ENCODE measurements at regions not wholly inside any gene's neighbourhood (a gene's known extent, or its start where the extent isn't known, plus 50 kb on each side); places are given as distances from the start of the nearest gene placed in this dataset.

GRCh38 chr4:181475359-181475758 lies 767.8 kb upstream of the TENM3 start:
- Histone ChIP-seq H3K9me3 (ENCODE audit: control insufficient read depth in 2 of 2, low read length in 2 of 2) (no peaks in the 10 kb centered on the region), H3K36me3 (ENCODE audit: control insufficient read depth, insufficient read depth, low read length) (no peaks in the 10 kb centered on the region), H3K27me3 (ENCODE audit: control insufficient read depth, insufficient read depth, low read length) (no peaks in the 10 kb centered on the region), H3K4me1 (ENCODE audit: control insufficient read depth, insufficient read depth, low read length, poor library complexity, severe bottlenecking) (no peaks in the 10 kb centered on the region), H3K4me3 (ENCODE audit: low read depth, low read length) (no peak overlapping the region), H3K27ac (ENCODE audit: insufficient read depth, low read length, poor library complexity, severe bottlenecking) (no peak overlapping the region)
- Mint-ChIP-seq H3K27me3 (no peaks in the 10 kb centered on the region), H3K36me3 (no peaks in the 10 kb centered on the region), H3K27ac (no peak overlapping the region), H3K9me3 (peaks cover 0 to 10% (median 2%) of the 10 kb centered on the region in 7 donors), H3K4me1 (no peaks in the 10 kb centered on the region), H3K4me3 (no peak overlapping the region)
- DNase-seq (no peak), ATAC-seq (ENCODE audit: low read depth in 2 of 2) (no peak)

GRCh38 chr4:181475781-181476507 lies 767.3 kb upstream of the TENM3 start:
- Mint-ChIP-seq H3K4me1 (no peaks in the 10 kb centered on the region), H3K9me3 (peaks cover 0 to 10% (median 2%) of the 10 kb centered on the region in 7 donors), H3K36me3 (no peaks in the 10 kb centered on the region), H3K27ac (no peak overlapping the region), H3K27me3 (no peaks in the 10 kb centered on the region), H3K4me3 (no peak overlapping the region)
- DNase-seq (no peak), ATAC-seq (ENCODE audit: low read depth in 2 of 2) (no peak)
- Histone ChIP-seq H3K4me3 (ENCODE audit: low read depth, low read length) (no peak overlapping the region), H3K9me3 (ENCODE audit: control insufficient read depth in 2 of 2, low read length in 2 of 2) (no peaks in the 10 kb centered on the region), H3K4me1 (ENCODE audit: control insufficient read depth, insufficient read depth, low read length, poor library complexity, severe bottlenecking) (no peaks in the 10 kb centered on the region), H3K27me3 (ENCODE audit: control insufficient read depth, insufficient read depth, low read length) (no peaks in the 10 kb centered on the region), H3K27ac (ENCODE audit: insufficient read depth, low read length, poor library complexity, severe bottlenecking) (no peak overlapping the region), H3K36me3 (ENCODE audit: control insufficient read depth, insufficient read depth, low read length) (no peaks in the 10 kb centered on the region)

GRCh38 chr4:181476508-181476890 lies 766.7 kb upstream of the TENM3 start:
- no peak overlapping the region for H3K27ac ChIP-seq (ENCODE audit: insufficient read depth, low read length, poor library complexity, severe bottlenecking)
- Mint-ChIP-seq H3K36me3 (no peaks in the 10 kb centered on the region), H3K4me1 (no peaks in the 10 kb centered on the region), H3K27me3 (no peaks in the 10 kb centered on the region), H3K4me3 (no peak overlapping the region), H3K27ac (no peak overlapping the region), H3K9me3 (peaks cover 0 to 10% (median 3%) of the 10 kb centered on the region in 7 donors)
- DNase-seq (no peak), ATAC-seq (ENCODE audit: low read depth in 2 of 2) (no peak)
- no peaks in the 10 kb centered on the region for H3K27me3 ChIP-seq (ENCODE audit: control insufficient read depth, insufficient read depth, low read length)
- H3K9me3 ChIP-seq (ENCODE audit: control insufficient read depth in 2 of 2, low read length in 2 of 2): no peaks in the 10 kb centered on the region
- H3K36me3 ChIP-seq (ENCODE audit: control insufficient read depth, insufficient read depth, low read length): no peaks in the 10 kb centered on the region
- no peak overlapping the region for H3K4me3 ChIP-seq (ENCODE audit: low read depth, low read length)
- H3K4me1 ChIP-seq (ENCODE audit: control insufficient read depth, insufficient read depth, low read length, poor library complexity, severe bottlenecking): no peaks in the 10 kb centered on the region

- no peaks in the 10 kb centered on the region for H3K27me3 Mint-ChIP-seq
- H3K4me3 ChIP-seq (ENCODE audit: low read depth, low read length): no peak overlapping the region
- H3K27me3 ChIP-seq (ENCODE audit: control insufficient read depth, insufficient read depth, low read length): no peaks in the 10 kb centered on the region
- H3K4me1 ChIP-seq (ENCODE audit: control insufficient read depth, insufficient read depth, low read length, poor library complexity, severe bottlenecking): no peaks in the 10 kb centered on the region
- H3K9me3 ChIP-seq (ENCODE audit: control insufficient read depth in 2 of 2, low read length in 2 of 2): no peaks in the 10 kb centered on the region
- DNase-seq (no peak), ATAC-seq (ENCODE audit: low read depth in 2 of 2) (no peak)
- no peak overlapping the region for H3K27ac Mint-ChIP-seq
- no peaks in the 10 kb centered on the region for H3K36me3 Mint-ChIP-seq
- no peaks in the 10 kb centered on the region for H3K4me1 Mint-ChIP-seq
- no peak overlapping the region for H3K27ac ChIP-seq (ENCODE audit: insufficient read depth, low read length, poor library complexity, severe bottlenecking)
- H3K9me3 Mint-ChIP-seq: peaks cover 0 to 10% (median 2%) of the 10 kb centered on the region in 7 donors
- H3K4me3 Mint-ChIP-seq: no peak overlapping the region
- no peaks in the 10 kb centered on the region for H3K36me3 ChIP-seq (ENCODE audit: control insufficient read depth, insufficient read depth, low read length)
Observed at GRCh38 chr4:181477591-181477990, 765.6 kb upstream of the TENM3 start.

- Mint-ChIP-seq H3K9me3 (peaks cover 0 to 10% (median 2%) of the 10 kb centered on the region in 7 donors), H3K4me3 (no peak overlapping the region), H3K4me1 (no peaks in the 10 kb centered on the region), H3K27ac (no peak overlapping the region), H3K27me3 (no peaks in the 10 kb centered on the region), H3K36me3 (no peaks in the 10 kb centered on the region)
- DNase-seq: no peak
- ATAC-seq (ENCODE audit: low read depth in 2 of 2): no peak
- no peaks in the 10 kb centered on the region for H3K9me3 ChIP-seq (ENCODE audit: control insufficient read depth in 2 of 2, low read length in 2 of 2)
- no peaks in the 10 kb centered on the region for H3K36me3 ChIP-seq (ENCODE audit: control insufficient read depth, insufficient read depth, low read length)
- no peak overlapping the region for H3K4me3 ChIP-seq (ENCODE audit: low read depth, low read length)
- no peak overlapping the region for H3K27ac ChIP-seq (ENCODE audit: insufficient read depth, low read length, poor library complexity, severe bottlenecking)
- no peaks in the 10 kb centered on the region for H3K27me3 ChIP-seq (ENCODE audit: control insufficient read depth, insufficient read depth, low read length)
- H3K4me1 ChIP-seq (ENCODE audit: control insufficient read depth, insufficient read depth, low read length, poor library complexity, severe bottlenecking): no peaks in the 10 kb centered on the region
Observed at GRCh38 chr4:181478656-181479055, 764.5 kb upstream of the TENM3 start.

DNA sequence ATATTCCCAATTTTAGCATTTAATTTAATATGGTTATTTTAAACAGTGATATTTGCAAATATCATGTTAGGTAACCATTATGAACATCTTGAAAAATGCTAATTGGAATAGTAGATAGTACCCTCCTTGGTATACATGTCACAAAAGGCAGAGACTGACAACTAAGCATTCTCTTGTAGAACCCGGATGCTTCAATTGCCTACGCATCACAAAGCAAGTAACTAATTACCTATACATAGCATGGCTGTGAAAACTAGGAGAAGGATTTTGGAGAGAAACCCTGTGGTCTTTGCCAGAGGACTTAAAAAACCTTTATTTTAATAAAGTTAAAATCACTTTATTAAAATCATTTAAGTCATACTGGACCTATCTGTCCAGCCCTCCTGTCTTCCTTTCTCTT lies 764.1 kb upstream of the TENM3 start:
- no peaks in the 10 kb centered on the region for H3K27me3 ChIP-seq (ENCODE audit: control insufficient read depth, insufficient read depth, low read length)
- H3K27me3 Mint-ChIP-seq: no peaks in the 10 kb centered on the region
- no peak overlapping the region for H3K4me3 ChIP-seq (ENCODE audit: low read depth, low read length)
- H3K4me1 Mint-ChIP-seq: no peaks in the 10 kb centered on the region
- H3K27ac ChIP-seq (ENCODE audit: insufficient read depth, low read length, poor library complexity, severe bottlenecking): no peak overlapping the region
- DNase-seq (no peak), ATAC-seq (ENCODE audit: low read depth in 2 of 2) (no peak)
- no peaks in the 10 kb centered on the region for H3K4me1 ChIP-seq (ENCODE audit: control insufficient read depth, insufficient read depth, low read length, poor library complexity, severe bottlenecking)
- no peak overlapping the region for H3K4me3 Mint-ChIP-seq
- H3K9me3 ChIP-seq (ENCODE audit: control insufficient read depth in 2 of 2, low read length in 2 of 2): no peaks in the 10 kb centered on the region
- H3K36me3 Mint-ChIP-seq: no peaks in the 10 kb centered on the region
- no peaks in the 10 kb centered on the region for H3K36me3 ChIP-seq (ENCODE audit: control insufficient read depth, insufficient read depth, low read length)
- H3K9me3 Mint-ChIP-seq: peaks cover 0 to 10% (median 2%) of the 10 kb centered on the region in 7 donors
- H3K27ac Mint-ChIP-seq: no peak overlapping the region

DNA sequence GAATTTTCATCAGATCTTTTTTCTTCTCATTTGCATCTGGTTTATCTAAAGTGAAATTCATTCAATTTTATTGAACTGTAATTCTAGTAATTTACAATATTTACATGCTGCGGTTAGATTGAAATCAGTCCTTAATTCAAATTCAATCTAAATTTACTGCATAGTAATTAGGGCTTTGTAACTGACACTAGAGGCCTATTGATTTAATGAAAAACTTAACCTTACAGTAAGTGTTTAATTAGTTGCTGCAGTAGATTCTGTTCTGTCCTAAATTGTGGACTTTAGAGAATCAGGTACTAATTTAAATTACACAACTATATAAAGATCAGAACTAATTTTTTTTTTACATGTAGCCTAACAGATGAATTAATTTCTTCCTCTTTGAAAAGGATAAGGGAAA lies 758.8 kb upstream of the TENM3 start:
- Histone ChIP-seq H3K36me3 (ENCODE audit: control insufficient read depth, insufficient read depth, low read length) (no peaks in the 10 kb centered on the region), H3K4me1 (ENCODE audit: control insufficient read depth, insufficient read depth, low read length, poor library complexity, severe bottlenecking) (no peaks in the 10 kb centered on the region), H3K4me3 (ENCODE audit: low read depth, low read length) (no peak overlapping the region), H3K27ac (ENCODE audit: insufficient read depth, low read length, poor library complexity, severe bottlenecking) (no peak overlapping the region), H3K9me3 (ENCODE audit: control insufficient read depth in 2 of 2, low read length in 2 of 2) (no peaks in the 10 kb centered on the region), H3K27me3 (ENCODE audit: control insufficient read depth, insufficient read depth, low read length) (no peaks in the 10 kb centered on the region)
- H3K27me3 Mint-ChIP-seq: no peaks in the 10 kb centered on the region
- no peak overlapping the region for H3K4me3 Mint-ChIP-seq
- peaks cover 0 to 6% (median 0%) of the 10 kb centered on the region in 7 donors for H3K9me3 Mint-ChIP-seq
- ATAC-seq (ENCODE audit: low read depth in 2 of 2): no peak
- H3K36me3 Mint-ChIP-seq: no peaks in the 10 kb centered on the region
- DNase-seq: no peak
- H3K4me1 Mint-ChIP-seq: no peaks in the 10 kb centered on the region
- no peak overlapping the region for H3K27ac Mint-ChIP-seq

- H3K36me3 ChIP-seq (ENCODE audit: control insufficient read depth, insufficient read depth, low read length): no peaks in the 10 kb centered on the region
- Mint-ChIP-seq H3K36me3 (no peaks in the 10 kb centered on the region), H3K27ac (no peak overlapping the region), H3K4me1 (no peaks in the 10 kb centered on the region), H3K9me3 (peaks cover 0 to 4% (median 0%) of the 10 kb centered on the region in 7 donors), H3K4me3 (no peak overlapping the region), H3K27me3 (no peaks in the 10 kb centered on the region)
- no peak overlapping the region for H3K27ac ChIP-seq (ENCODE audit: insufficient read depth, low read length, poor library complexity, severe bottlenecking)
- H3K4me3 ChIP-seq (ENCODE audit: low read depth, low read length): no peak overlapping the region
- no peaks in the 10 kb centered on the region for H3K9me3 ChIP-seq (ENCODE audit: control insufficient read depth in 2 of 2, low read length in 2 of 2)
- no peak for DNase-seq
- no peaks in the 10 kb centered on the region for H3K27me3 ChIP-seq (ENCODE audit: control insufficient read depth, insufficient read depth, low read length)
- ATAC-seq (ENCODE audit: low read depth in 2 of 2): no peak
- H3K4me1 ChIP-seq (ENCODE audit: control insufficient read depth, insufficient read depth, low read length, poor library complexity, severe bottlenecking): no peaks in the 10 kb centered on the region
Observed at GRCh38 chr4:181488926-181489325, 754.3 kb upstream of the TENM3 start.
